HCT116 (cell line): ENCODE measurements at regions not wholly inside any gene's neighbourhood (a gene's known extent, or its start where the extent isn't known, plus 50 kb on each side); places are given as distances from the start of the nearest gene placed in this dataset.

Source experiments
- ATAC-seq: fragments of 200-7000 bp; cut with Tn5 transposase; 2 replicates; pipeline ENCODE4 v1.9.1; 2020; ENCODE audit warnings: mild to moderate bottlenecking, moderate library complexity
- BruUV-seq: library from RNA; stranded (reverse); fragments of 400-500 nt; replicated peaks from 2 replicates; lab custom pipeline; 2021; lab: Mats Ljungman, UMichigan
- CTCF ChIA-PET: fragments of 300-600 bp; sonication (Branson Sonifier 250); formaldehyde crosslinking; loops from one replicate; lab custom pipeline; 2021; ENCODE audit warnings: antibody characterized with exemption; lab: Charles Lee
- POLR2A ChIA-PET: fragments of 300-600, 350-600 bp; sonication (Branson Sonifier 250); formaldehyde crosslinking; loops from one replicate; lab custom pipeline; 2021; ENCODE audit warnings: antibody characterized with exemption; lab: Charles Lee
- RAD21 ChIA-PET, 2 experiments: fragments of 300-600 bp; sonication (Branson Sonifier 250); formaldehyde crosslinking; loops; one replicate each; lab custom pipeline; 2023; ENCODE audit warnings: low total read pairs in 2 of 2; ENCODE audit not compliant: uncharacterized antibody in 2 of 2, unreplicated experiment in 2 of 2, low non-redundant PET in 1 of 2; lab: Charles Lee
- DNase-seq: peaks from one replicate; pipeline ENCODE4 v3.0.0-alpha.2; 2010; ENCODE audit warnings: low read depth, low spot score
- H2AFZ ChIP-seq: fragments of 200-600 bp; shearing (Covaris generic), sonication (generic); 2 replicates; pipeline ENCODE4 v1.6.1; 2017; ENCODE audit warnings: low read depth, mixed run types, mixed read lengths, antibody characterized with exemption, low read length; ENCODE audit not compliant: poor library complexity, severe bottlenecking
- H3K27ac ChIP-seq: 2 replicates; pipeline ENCODE4 v1.5.1; 2012; ENCODE audit warnings: low read depth, low read length
- H3K27me3 ChIP-seq: fragments of 200-600 bp; sonication (generic); 2 replicates; pipeline ENCODE4 v1.6.1; 2016; ENCODE audit warnings: mixed run types, low read length, mixed read lengths; ENCODE audit not compliant: insufficient read depth
- H3K36me3 ChIP-seq, 2 experiments: fragments of 200-500 bp in 1 of 2; fragments of 200-600 bp in 1 of 2; sonication (Bioruptor generic) in 1 of 2; sonication (generic) in 1 of 2; 2 replicates each; pipeline versions ENCODE4 v1.5.1 to v1.6.1; 2014 to 2016; ENCODE audit warnings: low read length in 2 of 2, inconsistent platforms in 1 of 2, mixed read lengths in 1 of 2, mixed run types in 1 of 2; ENCODE audit not compliant: insufficient read depth in 2 of 2, control insufficient read depth in 1 of 2
- H3K4me1 ChIP-seq, 2 experiments: fragments of 200-600 bp in 1 of 2; sonication (generic) in 1 of 2; 2 replicates each; pipeline versions ENCODE4 v1.5.1 to v1.6.1; 2012 to 2017; ENCODE audit warnings: low read length in 2 of 2, inconsistent platforms in 1 of 2, mild to moderate bottlenecking in 1 of 2, mixed read lengths in 1 of 2, mixed run types in 1 of 2, moderate library complexity in 1 of 2; ENCODE audit not compliant: insufficient read depth in 2 of 2, control insufficient read depth in 1 of 2
- H3K4me2 ChIP-seq: fragments of 200-600 bp; sonication (generic); 2 replicates; pipeline ENCODE4 v1.6.1; 2017; ENCODE audit warnings: mixed run types, low read length, mixed read lengths
- H3K4me3 ChIP-seq, 2 experiments: fragments of 200-600 bp in 1 of 2; sonication (generic) in 1 of 2; replicated peaks in 1 of 2; 2 replicates each; pipeline ENCODE4 v1.5.1; 2011 to 2016; ENCODE audit warnings: low read length in 2 of 2, control low read depth in 1 of 2, low read depth in 1 of 2, mild to moderate bottlenecking in 1 of 2, mixed read lengths in 1 of 2, mixed run types in 1 of 2
- H3K79me2 ChIP-seq: fragments of 200-600 bp; sonication (generic); 2 replicates; pipeline ENCODE4 v1.6.1; 2017; ENCODE audit warnings: mild to moderate bottlenecking, mixed run types, low read length, moderate library complexity, mixed read lengths; ENCODE audit not compliant: insufficient read depth
- H3K9ac ChIP-seq: fragments of 200-600 bp; sonication (generic); 2 replicates; pipeline ENCODE4 v1.6.1; 2016; ENCODE audit warnings: low read length, mixed read lengths
- H3K9me2 ChIP-seq: fragments of 200-600 bp; sonication (generic), shearing (Covaris generic); 2 replicates; pipeline ENCODE4 v1.6.1; 2017; ENCODE audit warnings: mixed run types, mild to moderate bottlenecking, moderate library complexity; ENCODE audit not compliant: insufficient read depth
- H3K9me3 ChIP-seq, 2 experiments: fragments of 200-500 bp in 1 of 2; fragments of 200-600 bp in 1 of 2; sonication (Bioruptor generic) in 1 of 2; sonication (generic) in 1 of 2; 2 replicates each; pipeline ENCODE4 v1.6.1; 2014 to 2017; ENCODE audit warnings: low read length in 2 of 2, mixed read lengths in 2 of 2, inconsistent platforms in 1 of 2, low read depth in 1 of 2, mild to moderate bottlenecking in 1 of 2, mixed run types in 1 of 2, moderate library complexity in 1 of 2; ENCODE audit not compliant: control insufficient read depth in 1 of 2, insufficient read depth in 1 of 2
- H4K20me1 ChIP-seq: fragments of 200-600 bp; sonication (generic), shearing (Covaris generic); 2 replicates; pipeline ENCODE4 v1.6.1; 2017; ENCODE audit warnings: mixed run types, mild to moderate bottlenecking, moderate library complexity; ENCODE audit not compliant: insufficient read depth
- EGR1 ChIP-seq: IDR thresholded peaks from 2 replicates; pipeline ENCODE4 v1.6.1; 2012; ENCODE audit warnings: low read depth
- ELF1 ChIP-seq: IDR thresholded peaks from 2 replicates; pipeline ENCODE4 v1.6.1; 2012; ENCODE audit warnings: low read depth, borderline replicate concordance
- EZH2 ChIP-seq: fragments of 200-600 bp; sonication (generic); IDR thresholded peaks from 2 replicates; pipeline ENCODE4 v1.6.1; 2017; ENCODE audit warnings: antibody characterized with exemption, mixed run types
- EZH2phosphoT487 ChIP-seq: fragments of 200-600 bp; IDR thresholded peaks from 2 replicates; pipeline ENCODE4 v1.6.1; 2018; ENCODE audit warnings: antibody characterized with exemption, borderline replicate concordance
- JUND ChIP-seq: IDR thresholded peaks from 2 replicates; pipeline ENCODE4 v1.6.1; 2012
- POLR2A ChIP-seq: IDR thresholded peaks from 2 replicates; pipeline ENCODE4 v1.7.0; 2011; ENCODE audit warnings: borderline replicate concordance; ENCODE audit not compliant: insufficient read depth, insufficient read length; ENCODE audit errors: extremely low read depth
- POLR2AphosphoS5 ChIP-seq: IDR thresholded peaks from 2 replicates; pipeline ENCODE4 v1.6.1; 2011; ENCODE audit warnings: mild to moderate bottlenecking, low read depth, low read length, moderate library complexity
- RAD21 ChIP-seq: IDR thresholded peaks from 2 replicates; pipeline ENCODE4 v1.6.1; 2012; ENCODE audit warnings: low read depth, mild to moderate bottlenecking
- SIN3A ChIP-seq: IDR thresholded peaks from 2 replicates; pipeline ENCODE4 v1.6.1; 2012; ENCODE audit warnings: low read depth
- YY1 ChIP-seq: IDR thresholded peaks from 2 replicates; pipeline ENCODE4 v1.6.1; 2011; ENCODE audit warnings: low read length, low read depth, moderate library complexity, mild to moderate bottlenecking; ENCODE audit not compliant: insufficient replicate concordance; ENCODE audit errors: extremely low read depth
- intact Hi-C: fragments of 100-400 bp; cut with micrococcal nuclease; formaldehyde crosslinking; loops from 2 replicates; pipeline ENCODE4 v1.10.0; 2022
- TF ChIP-seq, protein P1 (sequence below): IDR thresholded peaks from 2 replicates; pipeline ENCODE4 v1.6.1; 2012
- TF ChIP-seq, protein P2 (sequence below): IDR thresholded peaks from 2 replicates; pipeline ENCODE4 v1.6.1; 2011; ENCODE audit warnings: mild to moderate bottlenecking, low read length, moderate library complexity; ENCODE audit not compliant: insufficient replicate concordance; ENCODE audit errors: extremely low read depth

DNA sequence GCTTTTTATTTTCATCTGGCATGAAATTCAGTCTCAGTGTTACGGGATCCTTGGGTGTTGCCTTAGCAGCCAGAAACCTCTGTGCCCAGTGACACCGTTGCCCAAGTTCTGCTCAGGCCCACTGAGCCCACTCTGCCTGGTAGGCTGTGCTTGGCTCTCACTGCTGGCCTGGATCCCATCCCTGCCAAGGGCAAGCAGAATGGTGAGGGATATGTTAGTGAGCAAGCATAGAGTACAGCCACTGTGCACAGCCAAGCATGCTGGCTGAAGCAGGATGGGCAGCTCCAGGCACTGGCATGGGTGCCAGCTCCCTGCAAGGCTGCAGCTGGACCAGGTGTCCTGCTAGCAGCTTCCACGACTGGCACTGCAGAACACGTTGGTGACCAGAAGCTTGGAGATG, 194.7 kb upstream of the TFPI start:
- no peaks in the 10 kb centered on the region for H3K27me3 ChIP-seq
- TF ChIP-seq, protein P1, sequence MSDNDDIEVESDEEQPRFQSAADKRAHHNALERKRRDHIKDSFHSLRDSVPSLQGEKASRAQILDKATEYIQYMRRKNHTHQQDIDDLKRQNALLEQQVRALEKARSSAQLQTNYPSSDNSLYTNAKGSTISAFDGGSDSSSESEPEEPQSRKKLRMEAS = no peak
- TF ChIP-seq EGR1 (no peak), EZH2 (no peak), POLR2AphosphoS5 (no peak), ELF1 (no peak), RAD21 (no peak)
- TF ChIP-seq, protein P2, sequence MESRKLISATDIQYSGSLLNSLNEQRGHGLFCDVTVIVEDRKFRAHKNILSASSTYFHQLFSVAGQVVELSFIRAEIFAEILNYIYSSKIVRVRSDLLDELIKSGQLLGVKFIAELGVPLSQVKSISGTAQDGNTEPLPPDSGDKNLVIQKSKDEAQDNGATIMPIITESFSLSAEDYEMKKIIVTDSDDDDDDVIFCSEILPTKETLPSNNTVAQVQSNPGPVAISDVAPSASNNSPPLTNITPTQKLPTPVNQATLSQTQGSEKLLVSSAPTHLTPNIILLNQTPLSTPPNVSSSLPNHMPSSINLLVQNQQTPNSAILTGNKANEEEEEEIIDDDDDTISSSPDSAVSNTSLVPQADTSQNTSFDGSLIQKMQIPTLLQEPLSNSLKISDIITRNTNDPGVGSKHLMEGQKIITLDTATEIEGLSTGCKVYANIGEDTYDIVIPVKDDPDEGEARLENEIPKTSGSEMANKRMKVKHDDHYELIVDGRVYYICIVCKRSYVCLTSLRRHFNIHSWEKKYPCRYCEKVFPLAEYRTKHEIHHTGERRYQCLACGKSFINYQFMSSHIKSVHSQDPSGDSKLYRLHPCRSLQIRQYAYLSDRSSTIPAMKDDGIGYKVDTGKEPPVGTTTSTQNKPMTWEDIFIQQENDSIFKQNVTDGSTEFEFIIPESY = no peak
- no peak for DNase-seq
- no peaks in the 10 kb centered on the region for H3K9me3 ChIP-seq
- BruUV-seq = no TSS peak
- H3K27ac ChIP-seq = no peak overlapping the region
- no peak overlapping the region for H3K4me2 ChIP-seq
- no peak overlapping the region for H2AFZ ChIP-seq
- ChIA-PET POLR2A (no interaction called here), CTCF (interaction anchor here (1.7 kb wide), 1 partner anchor 12 kb away, joined by 3 read pairs; no protein-coding TSS in a partner anchor), RAD21 (no interaction called here)
- H3K4me1 ChIP-seq = no peaks in the 10 kb centered on the region
- H3K9ac ChIP-seq = no peak overlapping the region
- no peaks in the 10 kb centered on the region for H3K36me3 ChIP-seq
- H3K9me2 ChIP-seq = no peaks in the 10 kb centered on the region
- H3K79me2 ChIP-seq = no peaks in the 10 kb centered on the region
- no peak overlapping the region for H3K4me3 ChIP-seq
- ATAC-seq = no peak
- H4K20me1 ChIP-seq = no peaks in the 10 kb centered on the region
- intact Hi-C loops = no loop called here

GRCh38 chr2:187749804-187750431, 195.7 kb upstream of the TFPI start:
- Histone ChIP-seq H3K4me2 (no peak overlapping the region), H3K4me1 (no peaks in the 10 kb centered on the region), H3K9me2 (no peaks in the 10 kb centered on the region), H4K20me1 (no peaks in the 10 kb centered on the region), H3K27me3 (no peaks in the 10 kb centered on the region), H3K9ac (no peak overlapping the region), H2AFZ (no peak overlapping the region), H3K9me3 (no peaks in the 10 kb centered on the region), H3K79me2 (no peaks in the 10 kb centered on the region), H3K36me3 (no peaks in the 10 kb centered on the region), H3K4me3 (no peak overlapping the region), H3K27ac (no peak overlapping the region)
- ChIA-PET RAD21 (no interaction called here), CTCF (interaction anchor here (1.7 kb wide), 1 partner anchor 11 kb away, joined by 3 read pairs; no protein-coding TSS in a partner anchor), POLR2A (no interaction called here)
- no TSS peak for BruUV-seq
- DNase-seq (no peak), ATAC-seq (no peak)
- intact Hi-C loops = no loop called here
- no peak for TF ChIP-seq SIN3A
- no peak for TF ChIP-seq POLR2AphosphoS5
- TF ChIP-seq, protein P2 = no peak
- TF ChIP-seq EGR1 = no peak
- no peak for TF ChIP-seq ELF1
- TF ChIP-seq JUND = no peak
- no peak for TF ChIP-seq POLR2A
- TF ChIP-seq EZH2 = no peak
- no peak for TF ChIP-seq YY1
- no peak for TF ChIP-seq EZH2phosphoT487
